ENCODE measurements at regions not wholly inside any gene's neighbourhood (a gene's known extent, or its start where the extent isn't known, plus 50 kb on each side); places are given as distances from the start of the nearest gene placed in this dataset.

DNA sequence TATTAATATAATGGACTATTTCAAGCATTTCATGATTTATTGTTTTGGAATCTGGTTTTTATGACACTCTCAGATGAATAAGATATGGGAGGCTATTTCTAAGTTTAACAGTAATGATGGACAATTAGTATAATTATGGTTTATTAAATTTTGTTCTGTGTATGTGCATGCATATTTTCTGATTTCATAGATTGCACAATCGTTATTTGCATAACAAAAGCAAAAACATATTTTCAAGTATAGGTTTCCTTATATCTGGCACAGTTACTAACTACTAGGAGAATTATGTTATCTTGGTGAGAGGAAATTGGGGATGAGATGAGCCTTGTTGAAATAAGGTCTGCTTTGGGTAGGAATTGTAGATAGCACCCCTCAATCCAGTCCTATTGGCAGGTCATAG is 413.1 kb downstream of the MCTP2 start:
- no peaks in the 10 kb centered on the region; the same call in 1 of the 2 replicates for H3K9me2 ChIP-seq
- POLR2A ChIA-PET, result no interaction called here
- H3F3A ChIP-seq (replicated peaks; ENCODE audit: insufficient read depth), result no peaks in the 10 kb centered on the region
- no peak overlapping the region for H3K4me3 ChIP-seq (ENCODE audit: low read depth in 2 of 2, low read length in 1 of 2)
- no peak for DNase-seq
- H3K27me3 ChIP-seq (ENCODE audit: insufficient read depth), result no peaks in the 10 kb centered on the region
- 2% methylated on average over 1 of the region's 1 CpG for WGBS (ENCODE audit: low lambda C conversion rate)
- H4K20me1 ChIP-seq (ENCODE audit: insufficient read depth), result no peaks in the 10 kb centered on the region
- no peak overlapping the region for H3K9ac ChIP-seq
- H3K4me1 ChIP-seq (ENCODE audit: control insufficient read depth in 1 of 2, insufficient read depth in 2 of 2, low read depth in 1 of 2, low read length in 1 of 2), result no peaks in the 10 kb centered on the region
- H3K27ac ChIP-seq (ENCODE audit: low read depth in 2 of 2, low read length in 1 of 2), result no peak overlapping the region
- H3K4me2 ChIP-seq, result no peak overlapping the region
- TF ChIP-seq FOSL2 (IDR thresholded peaks at IDR 0.05; ENCODE audit: borderline replicate concordance, low read depth), result no peak
- no peak for TF ChIP-seq ELF1 (IDR thresholded peaks at IDR 0.05)
- TF ChIP-seq NFIC (IDR thresholded peaks at IDR 0.05; ENCODE audit: borderline replicate concordance), result no peak
- TF ChIP-seq RXRA (IDR thresholded peaks at IDR 0.05; ENCODE audit: borderline replicate concordance, low read depth), result no peak
- TF ChIP-seq, protein P1, sequence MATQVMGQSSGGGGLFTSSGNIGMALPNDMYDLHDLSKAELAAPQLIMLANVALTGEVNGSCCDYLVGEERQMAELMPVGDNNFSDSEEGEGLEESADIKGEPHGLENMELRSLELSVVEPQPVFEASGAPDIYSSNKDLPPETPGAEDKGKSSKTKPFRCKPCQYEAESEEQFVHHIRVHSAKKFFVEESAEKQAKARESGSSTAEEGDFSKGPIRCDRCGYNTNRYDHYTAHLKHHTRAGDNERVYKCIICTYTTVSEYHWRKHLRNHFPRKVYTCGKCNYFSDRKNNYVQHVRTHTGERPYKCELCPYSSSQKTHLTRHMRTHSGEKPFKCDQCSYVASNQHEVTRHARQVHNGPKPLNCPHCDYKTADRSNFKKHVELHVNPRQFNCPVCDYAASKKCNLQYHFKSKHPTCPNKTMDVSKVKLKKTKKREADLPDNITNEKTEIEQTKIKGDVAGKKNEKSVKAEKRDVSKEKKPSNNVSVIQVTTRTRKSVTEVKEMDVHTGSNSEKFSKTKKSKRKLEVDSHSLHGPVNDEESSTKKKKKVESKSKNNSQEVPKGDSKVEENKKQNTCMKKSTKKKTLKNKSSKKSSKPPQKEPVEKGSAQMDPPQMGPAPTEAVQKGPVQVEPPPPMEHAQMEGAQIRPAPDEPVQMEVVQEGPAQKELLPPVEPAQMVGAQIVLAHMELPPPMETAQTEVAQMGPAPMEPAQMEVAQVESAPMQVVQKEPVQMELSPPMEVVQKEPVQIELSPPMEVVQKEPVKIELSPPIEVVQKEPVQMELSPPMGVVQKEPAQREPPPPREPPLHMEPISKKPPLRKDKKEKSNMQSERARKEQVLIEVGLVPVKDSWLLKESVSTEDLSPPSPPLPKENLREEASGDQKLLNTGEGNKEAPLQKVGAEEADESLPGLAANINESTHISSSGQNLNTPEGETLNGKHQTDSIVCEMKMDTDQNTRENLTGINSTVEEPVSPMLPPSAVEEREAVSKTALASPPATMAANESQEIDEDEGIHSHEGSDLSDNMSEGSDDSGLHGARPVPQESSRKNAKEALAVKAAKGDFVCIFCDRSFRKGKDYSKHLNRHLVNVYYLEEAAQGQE (IDR thresholded peaks at IDR 0.05; ENCODE audit: low read depth, low read length), result no peak
- no peak for TF ChIP-seq GABPA (IDR thresholded peaks at IDR 0.05; ENCODE audit: low read depth)
- no peak for TF ChIP-seq GATA2 (CRISPR knock-in tag; IDR thresholded peaks at IDR 0.05)
- no peak for TF ChIP-seq CHD2 (IDR thresholded peaks at IDR 0.05; ENCODE audit: low read length, partially characterized antibody)
- no peak for TF ChIP-seq SIN3A (IDR thresholded peaks at IDR 0.05; ENCODE audit: borderline replicate concordance, low read depth, low read length)
- TF ChIP-seq JUND (IDR thresholded peaks at IDR 0.05), result no peak
- no peak for TF ChIP-seq EP300 (IDR thresholded peaks at IDR 0.05; ENCODE audit: borderline replicate concordance in 1 of 2, low read depth in 1 of 2, low read length in 1 of 2)
- CTCF ChIA-PET, result no interaction called here
- no peaks in the 10 kb centered on the region for H3K36me3 ChIP-seq (replicated peaks in 1 of 2; ENCODE audit: control insufficient read depth in 1 of 2, insufficient read depth in 2 of 2, low read length in 1 of 2)
- H3K79me2 ChIP-seq (ENCODE audit: insufficient read depth), result no peaks in the 10 kb centered on the region
- no peak overlapping the region for H2AFZ ChIP-seq (ENCODE audit: low read depth)
- H3K9me3 ChIP-seq, result no peaks in the 10 kb centered on the region

DNA sequence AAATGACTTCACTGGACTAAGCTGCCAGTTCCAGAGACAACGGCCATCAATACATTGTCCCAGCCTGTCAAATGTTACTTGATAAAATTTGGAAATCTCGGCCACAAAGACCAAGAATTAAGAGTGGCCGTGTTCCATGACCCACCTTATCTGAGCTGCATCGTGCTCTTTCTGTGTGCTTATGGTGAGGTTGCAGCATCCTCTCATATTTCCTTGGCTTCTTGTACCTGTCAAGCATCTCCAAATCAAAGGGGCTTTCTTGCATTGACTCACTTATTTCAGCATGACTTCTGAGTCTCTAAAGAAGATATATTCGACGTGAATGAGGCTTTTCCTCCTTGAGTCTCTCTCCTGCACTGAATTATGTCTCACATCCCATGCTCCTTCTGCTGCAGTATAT is 421.7 kb downstream of the MCTP2 start:
- TF ChIP-seq NFIC (IDR thresholded peaks at IDR 0.05; ENCODE audit: borderline replicate concordance), result no peak
- TF ChIP-seq EP300 (IDR thresholded peaks at IDR 0.05; ENCODE audit: borderline replicate concordance in 1 of 2, low read depth in 1 of 2, low read length in 1 of 2), result no peak
- TF ChIP-seq, protein P2, sequence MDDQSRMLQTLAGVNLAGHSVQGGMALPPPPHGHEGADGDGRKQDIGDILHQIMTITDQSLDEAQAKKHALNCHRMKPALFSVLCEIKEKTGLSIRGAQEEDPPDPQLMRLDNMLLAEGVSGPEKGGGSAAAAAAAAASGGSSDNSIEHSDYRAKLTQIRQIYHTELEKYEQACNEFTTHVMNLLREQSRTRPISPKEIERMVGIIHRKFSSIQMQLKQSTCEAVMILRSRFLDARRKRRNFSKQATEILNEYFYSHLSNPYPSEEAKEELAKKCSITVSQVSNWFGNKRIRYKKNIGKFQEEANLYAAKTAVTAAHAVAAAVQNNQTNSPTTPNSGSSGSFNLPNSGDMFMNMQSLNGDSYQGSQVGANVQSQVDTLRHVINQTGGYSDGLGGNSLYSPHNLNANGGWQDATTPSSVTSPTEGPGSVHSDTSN (IDR thresholded peaks at IDR 0.05), result no peak
- TF ChIP-seq GABPA (IDR thresholded peaks at IDR 0.05; ENCODE audit: low read depth), result no peak
- TF ChIP-seq JUND (IDR thresholded peaks at IDR 0.05), result no peak
- no peak for TF ChIP-seq TEAD4 (IDR thresholded peaks at IDR 0.05; ENCODE audit: borderline replicate concordance, insufficient read depth)
- no peak for TF ChIP-seq NRF1 (IDR thresholded peaks at IDR 0.05; ENCODE audit: low read depth, low read length)
- no peak for TF ChIP-seq CHD2 (IDR thresholded peaks at IDR 0.05; ENCODE audit: low read length, partially characterized antibody)
- TF ChIP-seq, protein P3, sequence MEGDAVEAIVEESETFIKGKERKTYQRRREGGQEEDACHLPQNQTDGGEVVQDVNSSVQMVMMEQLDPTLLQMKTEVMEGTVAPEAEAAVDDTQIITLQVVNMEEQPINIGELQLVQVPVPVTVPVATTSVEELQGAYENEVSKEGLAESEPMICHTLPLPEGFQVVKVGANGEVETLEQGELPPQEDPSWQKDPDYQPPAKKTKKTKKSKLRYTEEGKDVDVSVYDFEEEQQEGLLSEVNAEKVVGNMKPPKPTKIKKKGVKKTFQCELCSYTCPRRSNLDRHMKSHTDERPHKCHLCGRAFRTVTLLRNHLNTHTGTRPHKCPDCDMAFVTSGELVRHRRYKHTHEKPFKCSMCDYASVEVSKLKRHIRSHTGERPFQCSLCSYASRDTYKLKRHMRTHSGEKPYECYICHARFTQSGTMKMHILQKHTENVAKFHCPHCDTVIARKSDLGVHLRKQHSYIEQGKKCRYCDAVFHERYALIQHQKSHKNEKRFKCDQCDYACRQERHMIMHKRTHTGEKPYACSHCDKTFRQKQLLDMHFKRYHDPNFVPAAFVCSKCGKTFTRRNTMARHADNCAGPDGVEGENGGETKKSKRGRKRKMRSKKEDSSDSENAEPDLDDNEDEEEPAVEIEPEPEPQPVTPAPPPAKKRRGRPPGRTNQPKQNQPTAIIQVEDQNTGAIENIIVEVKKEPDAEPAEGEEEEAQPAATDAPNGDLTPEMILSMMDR (IDR thresholded peaks at IDR 0.05), result no peak
- no peak for TF ChIP-seq GATA2 (CRISPR knock-in tag; IDR thresholded peaks at IDR 0.05)
- TF ChIP-seq FOXJ3 (CRISPR knock-in tag; IDR thresholded peaks at IDR 0.05), result no peak
- no peak for TF ChIP-seq YY1 (IDR thresholded peaks at IDR 0.05; ENCODE audit: low read depth)
- no peak for DNase-seq
- Histone ChIP-seq H3K9me2 (no peaks in the 10 kb centered on the region), H3K79me2 (ENCODE audit: insufficient read depth) (no peaks in the 10 kb centered on the region), H3K27me3 (ENCODE audit: insufficient read depth) (no peaks in the 10 kb centered on the region), H3K4me3 (ENCODE audit: low read depth in 2 of 2, low read length in 1 of 2) (no peak overlapping the region), H3K9me3 (no peaks in the 10 kb centered on the region), H4K20me1 (ENCODE audit: insufficient read depth) (no peaks in the 10 kb centered on the region), H3K27ac (ENCODE audit: low read depth in 2 of 2, low read length in 1 of 2) (no peak overlapping the region), H3K4me2 (no peak overlapping the region), H2AFZ (ENCODE audit: low read depth) (no peak overlapping the region), H3K4me1 (ENCODE audit: control insufficient read depth in 1 of 2, insufficient read depth in 2 of 2, low read depth in 1 of 2, low read length in 1 of 2) (no peaks in the 10 kb centered on the region), H3K36me3 (replicated peaks in 1 of 2; ENCODE audit: control insufficient read depth in 1 of 2, insufficient read depth in 2 of 2, low read length in 1 of 2) (no peaks in the 10 kb centered on the region), H3K9ac (no peak overlapping the region), H3F3A (replicated peaks; ENCODE audit: insufficient read depth) (no peaks in the 10 kb centered on the region)
- POLR2A ChIA-PET, result no interaction called here
- CTCF ChIA-PET, result interaction anchor here (1.7 kb wide), 1 partner anchor 16 kb away, joined by 4 read pairs; no protein-coding TSS in a partner anchor
- WGBS (ENCODE audit: low lambda C conversion rate), result 3% methylated on average over 6 of the region's 6 CpGs
